Ascending aorta (tissue), 2 donors: ENCODE measurements at regions not wholly inside any gene's neighbourhood (a gene's known extent, or its start where the extent isn't known, plus 50 kb on each side); places are given as distances from the start of the nearest gene placed in this dataset.

Experiments
- DNase-seq, 2 donors: peaks; one replicate each; pipeline ENCODE4 v3.0.0-alpha.2; 2019; ENCODE audit warnings: low spot score in 2 of 2
- H3K27ac ChIP-seq, 2 donors: fragments of 200-600 bp; sonication (generic); one replicate each; pipeline ENCODE4 v1.5.1; 2016 to 2017; ENCODE audit warnings: mild to moderate bottlenecking in 1 of 2
- H3K27me3 ChIP-seq: fragments of 200-600 bp; sonication (generic); one replicate; pipeline ENCODE4 v1.5.1; 2017
- H3K36me3 ChIP-seq, 2 donors: fragments of 200-600 bp; sonication (generic); one replicate each; pipeline ENCODE4 v1.5.1; 2016
- H3K4me1 ChIP-seq, 2 donors: fragments of 200-600 bp; sonication (generic); one replicate each; pipeline ENCODE4 v1.5.1; 2016 to 2017; ENCODE audit warnings: mild to moderate bottlenecking in 1 of 2
- H3K4me3 ChIP-seq, 2 donors: fragments of 200-600 bp; sonication (generic); one replicate each; pipeline ENCODE4 v1.5.1; 2016 to 2017; ENCODE audit warnings: mild to moderate bottlenecking in 1 of 2
- H3K9me3 ChIP-seq, 2 donors: fragments of 200-600 bp; sonication (generic); one replicate each; pipeline ENCODE4 v1.5.1; 2016
- CTCF ChIP-seq, 3 experiments: fragments of 200-600 bp in 2 of 3; fragments of 450-650 bp in 1 of 3; sonication (generic) in 2 of 3; IDR thresholded peaks; one replicate each; pipeline ENCODE4 v1.5.1; 2016 to 2019; ENCODE audit warnings: antibody characterized with exemption in 3 of 3, mild to moderate bottlenecking in 1 of 3, moderate library complexity in 1 of 3
- intact Hi-C: fragments of 100-400 bp; cut with DNase I; formaldehyde crosslinking; loops from one replicate; pipeline ENCODE4 v1.15.1; 2023

GRCh38 chr4:133068083-133068482, 81.0 kb upstream of the PCDH10 start:
- Histone ChIP-seq H3K9me3 (peaks cover 0 to 11% of the 10 kb centered on the region in 2 donors), H3K36me3 (no peaks in the 10 kb centered on the region), H3K4me3 (no peak overlapping the region), H3K27ac (no peak overlapping the region), H3K4me1 (no peaks in the 10 kb centered on the region), H3K27me3 (no peaks in the 10 kb centered on the region)
- intact Hi-C loops, result no loop called here
- no peak for TF ChIP-seq CTCF (IDR thresholded peaks at IDR 0.05)
- DNase-seq, result no peak

- Histone ChIP-seq H3K4me3 (no peak overlapping the region), H3K27me3 (no peaks in the 10 kb centered on the region), H3K36me3 (no peaks in the 10 kb centered on the region), H3K9me3 (no peaks in the 10 kb centered on the region), H3K4me1 (no peaks in the 10 kb centered on the region), H3K27ac (no peak overlapping the region)
- DNase-seq, result no peak
- no peak for TF ChIP-seq CTCF (IDR thresholded peaks at IDR 0.05)
- intact Hi-C loops, result no loop called here
Measured at GRCh38 chr4:133081246-133081645, 67.8 kb upstream of the PCDH10 start.

- intact Hi-C loops, result no loop called here
- Histone ChIP-seq H3K27ac (no peak overlapping the region), H3K9me3 (no peaks in the 10 kb centered on the region), H3K27me3 (no peaks in the 10 kb centered on the region), H3K4me1 (no peaks in the 10 kb centered on the region), H3K4me3 (no peak overlapping the region), H3K36me3 (no peaks in the 10 kb centered on the region)
- no peak for TF ChIP-seq CTCF (IDR thresholded peaks at IDR 0.05)
- no peak for DNase-seq
Measured at GRCh38 chr4:133084421-133084820, 64.7 kb upstream of the PCDH10 start.

- Histone ChIP-seq H3K27ac (no peak overlapping the region), H3K9me3 (no peaks in the 10 kb centered on the region), H3K4me1 (no peaks in the 10 kb centered on the region), H3K27me3 (no peaks in the 10 kb centered on the region), H3K4me3 (no peak overlapping the region), H3K36me3 (no peaks in the 10 kb centered on the region)
- intact Hi-C loops, result no loop called here
- TF ChIP-seq CTCF (IDR thresholded peaks at IDR 0.05), result no peak
- DNase-seq, result no peak
Measured at GRCh38 chr4:133095591-133095990, 53.5 kb upstream of the PCDH10 start.

- intact Hi-C loops, result no loop called here
Measured at GRCh38 chr4:133096972-133097371, 52.1 kb upstream of the PCDH10 start.

More at GRCh38 chr4:133096972-133097371, 52.1 kb upstream of the PCDH10 start:
- H3K36me3 ChIP-seq, result no peaks in the 10 kb centered on the region
- H3K4me3 ChIP-seq, result no peak overlapping the region
- DNase-seq, result no peak
- TF ChIP-seq CTCF (IDR thresholded peaks at IDR 0.05), result no peak
- no peaks in the 10 kb centered on the region for H3K27me3 ChIP-seq
- H3K9me3 ChIP-seq, result no peaks in the 10 kb centered on the region
- no peaks in the 10 kb centered on the region for H3K4me1 ChIP-seq
- H3K27ac ChIP-seq, result no peak overlapping the region
